ENCODE measurements at regions not wholly inside any gene's neighbourhood (a gene's known extent, or its start where the extent isn't known, plus 50 kb on each side); places are given as distances from the start of the nearest gene placed in this dataset.

DNA sequence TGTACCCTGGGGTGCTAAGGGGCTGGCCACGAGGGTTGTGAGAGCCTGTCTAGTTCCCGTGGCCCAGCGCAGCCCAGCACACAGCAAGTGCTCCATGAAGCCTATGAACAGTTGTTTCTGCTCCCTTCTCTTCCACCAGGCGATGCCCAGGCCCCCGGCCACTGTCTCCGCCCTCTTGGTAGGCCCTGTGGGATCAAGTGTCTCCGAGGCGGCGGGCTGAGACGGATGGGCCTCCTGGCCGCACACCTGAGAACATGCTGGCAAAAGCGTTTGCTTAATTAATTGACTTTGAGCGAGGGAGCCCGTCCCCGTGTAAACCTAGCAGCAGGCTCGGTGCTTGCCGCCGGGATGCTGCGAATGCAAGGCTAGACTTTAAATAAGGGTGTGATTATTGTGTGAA lies 129.7 kb upstream of the GSE1 start:
- DNase-seq (ENCODE audit: low read depth, low spot score) (no peak), FAIRE-seq (no peak)
- Histone ChIP-seq H3K79me2 (ENCODE audit: control insufficient read depth, insufficient read depth, low read length) (no peaks in the 10 kb centered on the region), H3K27ac (ENCODE audit: control insufficient read depth, insufficient read depth, low read length) (no peak overlapping the region), H3K9me3 (ENCODE audit: control insufficient read depth, low read depth, low read length) (no peaks in the 10 kb centered on the region), H3K9ac (ENCODE audit: control insufficient read depth, extremely low read depth, insufficient read depth, low read length) (no peak overlapping the region), H3K9me1 (ENCODE audit: control insufficient read depth, extremely low read depth, insufficient read depth, low read length) (no peaks in the 10 kb centered on the region), H3K36me3 (ENCODE audit: control insufficient read depth in 2 of 2, extremely low read depth in 1 of 2, insufficient read depth in 2 of 2, low read length in 2 of 2) (no peaks in the 10 kb centered on the region), H3K4me3 (ENCODE audit: control insufficient read depth in 2 of 3, extremely low read depth in 1 of 3, insufficient read depth in 2 of 3, low read depth in 1 of 3, low read length in 3 of 3) (no peak overlapping the region), H2AFZ (ENCODE audit: control insufficient read depth, low read length) (no peak overlapping the region), H4K20me1 (ENCODE audit: control insufficient read depth, extremely low read depth, insufficient read depth, low read length) (no peaks in the 10 kb centered on the region), H3K27me3 (ENCODE audit: control insufficient read depth, extremely low read depth, insufficient read depth, low read length) (peaks cover 8% of the 10 kb centered on the region), H3K4me2 (ENCODE audit: control insufficient read depth, extremely low read depth, insufficient read depth, low read depth, low read length) (no peak overlapping the region), H3K4me1 (ENCODE audit: control insufficient read depth, extremely low read depth, insufficient read depth, low read length) (no peaks in the 10 kb centered on the region)
- TF ChIP-seq, protein P1, sequence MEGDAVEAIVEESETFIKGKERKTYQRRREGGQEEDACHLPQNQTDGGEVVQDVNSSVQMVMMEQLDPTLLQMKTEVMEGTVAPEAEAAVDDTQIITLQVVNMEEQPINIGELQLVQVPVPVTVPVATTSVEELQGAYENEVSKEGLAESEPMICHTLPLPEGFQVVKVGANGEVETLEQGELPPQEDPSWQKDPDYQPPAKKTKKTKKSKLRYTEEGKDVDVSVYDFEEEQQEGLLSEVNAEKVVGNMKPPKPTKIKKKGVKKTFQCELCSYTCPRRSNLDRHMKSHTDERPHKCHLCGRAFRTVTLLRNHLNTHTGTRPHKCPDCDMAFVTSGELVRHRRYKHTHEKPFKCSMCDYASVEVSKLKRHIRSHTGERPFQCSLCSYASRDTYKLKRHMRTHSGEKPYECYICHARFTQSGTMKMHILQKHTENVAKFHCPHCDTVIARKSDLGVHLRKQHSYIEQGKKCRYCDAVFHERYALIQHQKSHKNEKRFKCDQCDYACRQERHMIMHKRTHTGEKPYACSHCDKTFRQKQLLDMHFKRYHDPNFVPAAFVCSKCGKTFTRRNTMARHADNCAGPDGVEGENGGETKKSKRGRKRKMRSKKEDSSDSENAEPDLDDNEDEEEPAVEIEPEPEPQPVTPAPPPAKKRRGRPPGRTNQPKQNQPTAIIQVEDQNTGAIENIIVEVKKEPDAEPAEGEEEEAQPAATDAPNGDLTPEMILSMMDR (optimal IDR thresholded peaks at IDR 0.05 in 1 of 3, IDR thresholded peaks at IDR 0.05 in 1 of 3, conservative IDR thresholded peaks at IDR 0.05 in 1 of 3; ENCODE audit: extremely low read depth in 1 of 3, insufficient read depth in 2 of 3, low read length in 3 of 3): no peak
- TF ChIP-seq EZH2 (IDR thresholded peaks at IDR 0.05; ENCODE audit: low read length): no peak
- dilution Hi-C loops (cut with MboI; ENCODE audit: extremely low pct_ligation_motif_present, low sequenced_read_pairs): no loop called here

DNA sequence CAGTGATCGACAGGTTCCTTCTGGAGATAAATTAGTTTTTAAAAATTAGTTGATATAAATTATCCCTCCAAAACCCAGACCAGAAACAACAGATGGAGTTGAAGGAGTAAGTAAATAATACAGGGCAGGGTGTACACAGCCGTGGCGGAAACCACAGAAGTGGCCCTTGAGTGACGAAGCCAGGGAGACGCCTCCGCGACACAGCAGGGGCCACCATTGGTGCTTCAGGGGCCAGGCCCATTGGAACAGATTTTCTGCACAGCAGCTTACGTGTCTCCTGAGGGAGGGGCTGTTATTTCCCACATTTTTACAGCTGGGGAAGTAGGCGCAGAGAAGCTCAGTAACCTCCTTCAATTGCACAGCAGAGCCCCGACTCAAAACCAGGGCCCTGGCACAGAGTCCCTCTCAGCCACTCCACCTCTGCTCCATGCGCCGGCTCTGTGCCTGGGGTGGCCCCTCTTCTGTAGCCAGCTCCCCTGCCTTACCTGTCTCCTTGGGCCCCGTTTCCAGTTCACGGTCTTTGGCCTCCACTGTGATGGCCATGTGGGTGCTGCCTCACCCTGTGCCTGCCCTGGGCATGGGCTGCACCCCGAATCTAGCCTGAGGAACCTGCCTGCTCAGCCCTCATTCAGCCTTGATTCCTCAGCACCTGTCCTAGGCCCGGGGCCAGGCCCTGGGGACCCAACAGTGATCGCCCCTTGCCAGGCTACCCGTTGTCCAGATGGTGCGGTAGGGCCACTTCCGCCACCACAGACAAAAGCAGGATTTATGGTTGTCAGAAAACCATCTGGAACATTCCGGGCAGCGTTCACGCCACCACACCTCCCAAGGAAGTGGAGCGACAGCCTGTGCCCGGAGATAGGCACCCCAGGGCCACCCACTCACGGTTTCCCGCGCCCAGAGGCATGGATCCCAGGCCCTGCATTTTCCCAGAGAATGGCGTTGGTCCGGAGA lies 128.5 kb upstream of the GSE1 start:
- no peak for FAIRE-seq
- Histone ChIP-seq H3K27me3 (ENCODE audit: control insufficient read depth, extremely low read depth, insufficient read depth, low read length) (peaks cover 13% of the 10 kb centered on the region), H4K20me1 (ENCODE audit: control insufficient read depth, extremely low read depth, insufficient read depth, low read length) (no peaks in the 10 kb centered on the region), H3K79me2 (ENCODE audit: control insufficient read depth, insufficient read depth, low read length) (no peaks in the 10 kb centered on the region), H3K4me1 (ENCODE audit: control insufficient read depth, extremely low read depth, insufficient read depth, low read length) (no peaks in the 10 kb centered on the region), H3K36me3 (ENCODE audit: control insufficient read depth in 2 of 2, extremely low read depth in 1 of 2, insufficient read depth in 2 of 2, low read length in 2 of 2) (no peaks in the 10 kb centered on the region), H3K9me1 (ENCODE audit: control insufficient read depth, extremely low read depth, insufficient read depth, low read length) (no peaks in the 10 kb centered on the region), H3K4me3 (ENCODE audit: control insufficient read depth in 2 of 3, extremely low read depth in 1 of 3, insufficient read depth in 2 of 3, low read depth in 1 of 3, low read length in 3 of 3) (no peak overlapping the region), H3K27ac (ENCODE audit: control insufficient read depth, insufficient read depth, low read length) (no peak overlapping the region), H3K9ac (ENCODE audit: control insufficient read depth, extremely low read depth, insufficient read depth, low read length) (no peak overlapping the region), H3K9me3 (ENCODE audit: control insufficient read depth, low read depth, low read length) (no peaks in the 10 kb centered on the region), H2AFZ (ENCODE audit: control insufficient read depth, low read length) (no peak overlapping the region), H3K4me2 (ENCODE audit: control insufficient read depth, extremely low read depth, insufficient read depth, low read depth, low read length) (no peak overlapping the region)
- dilution Hi-C loops (cut with MboI; ENCODE audit: extremely low pct_ligation_motif_present, low sequenced_read_pairs): no loop called here
- TF ChIP-seq EZH2 (IDR thresholded peaks at IDR 0.05; ENCODE audit: low read length): no peak
- TF ChIP-seq, protein P1 (optimal IDR thresholded peaks at IDR 0.05 in 1 of 3, IDR thresholded peaks at IDR 0.05 in 1 of 3, conservative IDR thresholded peaks at IDR 0.05 in 1 of 3; ENCODE audit: extremely low read depth in 1 of 3, insufficient read depth in 2 of 3, low read length in 3 of 3): no peak
- DNase-seq (ENCODE audit: low read depth, low spot score): no peak
